Ovary (tissue), 3 donors: ENCODE measurements at regions not wholly inside any gene's neighbourhood (a gene's known extent, or its start where the extent isn't known, plus 50 kb on each side); places are given as distances from the start of the nearest gene placed in this dataset.

Experiments used
- POLR2A ChIP-seq: fragments of 450-650 bp; IDR thresholded peaks from one replicate; pipeline ENCODE4 v1.6.1; 2017; ENCODE audit warnings: antibody characterized with exemption, mild to moderate bottlenecking, moderate library complexity
- TF ChIP-seq, protein P1 (sequence below), 3 donors: fragments of 450-650 bp in 2 of 3; fragments of 200-600 bp in 1 of 3; IDR thresholded peaks; one replicate each; pipeline versions ENCODE4 v1.5.1 to v1.8.0; 2016 to 2022; ENCODE audit warnings: antibody characterized with exemption in 3 of 3, mild to moderate bottlenecking in 1 of 3
- donor health status: DM: no; HTN: no; CAD: no.

- TF ChIP-seq, protein P1, sequence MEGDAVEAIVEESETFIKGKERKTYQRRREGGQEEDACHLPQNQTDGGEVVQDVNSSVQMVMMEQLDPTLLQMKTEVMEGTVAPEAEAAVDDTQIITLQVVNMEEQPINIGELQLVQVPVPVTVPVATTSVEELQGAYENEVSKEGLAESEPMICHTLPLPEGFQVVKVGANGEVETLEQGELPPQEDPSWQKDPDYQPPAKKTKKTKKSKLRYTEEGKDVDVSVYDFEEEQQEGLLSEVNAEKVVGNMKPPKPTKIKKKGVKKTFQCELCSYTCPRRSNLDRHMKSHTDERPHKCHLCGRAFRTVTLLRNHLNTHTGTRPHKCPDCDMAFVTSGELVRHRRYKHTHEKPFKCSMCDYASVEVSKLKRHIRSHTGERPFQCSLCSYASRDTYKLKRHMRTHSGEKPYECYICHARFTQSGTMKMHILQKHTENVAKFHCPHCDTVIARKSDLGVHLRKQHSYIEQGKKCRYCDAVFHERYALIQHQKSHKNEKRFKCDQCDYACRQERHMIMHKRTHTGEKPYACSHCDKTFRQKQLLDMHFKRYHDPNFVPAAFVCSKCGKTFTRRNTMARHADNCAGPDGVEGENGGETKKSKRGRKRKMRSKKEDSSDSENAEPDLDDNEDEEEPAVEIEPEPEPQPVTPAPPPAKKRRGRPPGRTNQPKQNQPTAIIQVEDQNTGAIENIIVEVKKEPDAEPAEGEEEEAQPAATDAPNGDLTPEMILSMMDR (IDR thresholded peaks at IDR 0.05) = no peak
- TF ChIP-seq POLR2A = no peak
These were observed 147.7 kb downstream of the SMAD6 start for GRCh38 chr15:66849746-66850077.
